ENCODE measurements at regions not wholly inside any gene's neighbourhood (a gene's known extent, or its start where the extent isn't known, plus 50 kb on each side); places are given as distances from the start of the nearest gene placed in this dataset.
A peak's percentile ranks its signal among the peaks of the same experiment; 100 is the strongest.

GRCh38 chr6:25052181-25052580, 116.4 kb upstream of the RIPOR2 start:
- H3K36me3 Mint-ChIP-seq (ENCODE audit: low read depth): no peaks in the 10 kb centered on the region
- H3K27ac Mint-ChIP-seq: peak overlapping the region; percentile 83
- no peaks in the 10 kb centered on the region for H3K27me3 Mint-ChIP-seq
- no peaks in the 10 kb centered on the region for H3K9me3 ChIP-seq (ENCODE audit: control insufficient read depth, low read length, poor library complexity, severe bottlenecking)
- DNase-seq (no peak), ATAC-seq (no peak)
- no peak overlapping the region for H3K4me3 Mint-ChIP-seq
- H3K4me1 Mint-ChIP-seq: peaks cover 58% of the 10 kb centered on the region

- no peaks in the 10 kb centered on the region for H3K27me3 Mint-ChIP-seq
- DNase-seq (no peak), ATAC-seq (peak; percentile 18)
- peaks cover 58% of the 10 kb centered on the region for H3K4me1 Mint-ChIP-seq
- H3K27ac Mint-ChIP-seq: peak overlapping the region; percentile 83
- H3K9me3 ChIP-seq (ENCODE audit: control insufficient read depth, low read length, poor library complexity, severe bottlenecking): no peaks in the 10 kb centered on the region
- H3K4me3 Mint-ChIP-seq: peak overlapping the region; percentile 12
- no peaks in the 10 kb centered on the region for H3K36me3 Mint-ChIP-seq (ENCODE audit: low read depth)
Observed at GRCh38 chr6:25053875-25054371, 118.2 kb upstream of the RIPOR2 start.

GRCh38 chr6:25054469-25054868, 118.7 kb upstream of the RIPOR2 start:
- ATAC-seq: no peak
- DNase-seq: no peak
- H3K4me1 Mint-ChIP-seq: peaks cover 57% of the 10 kb centered on the region
- no peaks in the 10 kb centered on the region for H3K27me3 Mint-ChIP-seq
- H3K4me3 Mint-ChIP-seq: no peak overlapping the region
- H3K27ac Mint-ChIP-seq: peak overlapping the region; percentile 83
- H3K36me3 Mint-ChIP-seq (ENCODE audit: low read depth): no peaks in the 10 kb centered on the region
- H3K9me3 ChIP-seq (ENCODE audit: control insufficient read depth, low read length, poor library complexity, severe bottlenecking): no peaks in the 10 kb centered on the region

- H3K27me3 Mint-ChIP-seq: no peaks in the 10 kb centered on the region
- H3K4me1 Mint-ChIP-seq: peaks cover 44% of the 10 kb centered on the region
- H3K27ac Mint-ChIP-seq: peak overlapping the region; percentile 83
- no peaks in the 10 kb centered on the region for H3K36me3 Mint-ChIP-seq (ENCODE audit: low read depth)
- ATAC-seq: peak; percentile 97
- H3K9me3 ChIP-seq (ENCODE audit: control insufficient read depth, low read length, poor library complexity, severe bottlenecking): no peaks in the 10 kb centered on the region
- H3K4me3 Mint-ChIP-seq: peak overlapping the region; percentile 63
- peak; percentile 32 to 56 (median 52) for DNase-seq
Observed at GRCh38 chr6:25056130-25056529, 120.4 kb upstream of the RIPOR2 start.

- ATAC-seq: no peak
- Mint-ChIP-seq H3K27ac (peak overlapping the region; percentile 83), H3K27me3 (no peaks in the 10 kb centered on the region), H3K4me3 (no peak overlapping the region), H3K36me3 (ENCODE audit: low read depth) (no peaks in the 10 kb centered on the region), H3K4me1 (peaks cover 40% of the 10 kb centered on the region)
- no peaks in the 10 kb centered on the region for H3K9me3 ChIP-seq (ENCODE audit: control insufficient read depth, low read length, poor library complexity, severe bottlenecking)
- DNase-seq: no peak
Observed at GRCh38 chr6:25057111-25057905, 121.5 kb upstream of the RIPOR2 start.

GRCh38 chr6:25058441-25058840, 122.7 kb upstream of the RIPOR2 start:
- no peaks in the 10 kb centered on the region for H3K9me3 ChIP-seq (ENCODE audit: control insufficient read depth, low read length, poor library complexity, severe bottlenecking)
- ATAC-seq (no peak), DNase-seq (no peak)
- Mint-ChIP-seq H3K27me3 (no peaks in the 10 kb centered on the region), H3K4me3 (no peak overlapping the region), H3K4me1 (peaks cover 30% of the 10 kb centered on the region), H3K27ac (peak overlapping the region; percentile 19), H3K36me3 (ENCODE audit: low read depth) (no peaks in the 10 kb centered on the region)

- Mint-ChIP-seq H3K4me1 (peaks cover 30% of the 10 kb centered on the region), H3K36me3 (ENCODE audit: low read depth) (no peaks in the 10 kb centered on the region), H3K27ac (peak overlapping the region; percentile 19), H3K4me3 (no peak overlapping the region), H3K27me3 (no peaks in the 10 kb centered on the region)
- no peak for DNase-seq
- no peak for ATAC-seq
- H3K9me3 ChIP-seq (ENCODE audit: control insufficient read depth, low read length, poor library complexity, severe bottlenecking): no peaks in the 10 kb centered on the region
Observed at GRCh38 chr6:25058941-25059340, 123.2 kb upstream of the RIPOR2 start.

- Mint-ChIP-seq H3K4me3 (no peak overlapping the region), H3K4me1 (peaks cover 23% of the 10 kb centered on the region), H3K36me3 (ENCODE audit: low read depth) (no peaks in the 10 kb centered on the region), H3K27me3 (no peaks in the 10 kb centered on the region), H3K27ac (no peak overlapping the region)
- DNase-seq (no peak), ATAC-seq (no peak)
- H3K9me3 ChIP-seq (ENCODE audit: control insufficient read depth, low read length, poor library complexity, severe bottlenecking): no peaks in the 10 kb centered on the region
Observed at GRCh38 chr6:25060522-25060921, 124.8 kb upstream of the RIPOR2 start.

GRCh38 chr6:25061289-25061936, 125.7 kb upstream of the RIPOR2 start:
- no peak for ATAC-seq
- H3K36me3 Mint-ChIP-seq (ENCODE audit: low read depth): no peaks in the 10 kb centered on the region
- peaks cover 14% of the 10 kb centered on the region for H3K4me1 Mint-ChIP-seq
- no peak for DNase-seq
- H3K27me3 Mint-ChIP-seq: no peaks in the 10 kb centered on the region
- H3K4me3 Mint-ChIP-seq: no peak overlapping the region
- no peaks in the 10 kb centered on the region for H3K9me3 ChIP-seq (ENCODE audit: control insufficient read depth, low read length, poor library complexity, severe bottlenecking)
- H3K27ac Mint-ChIP-seq: no peak overlapping the region

- DNase-seq: no peak
- Mint-ChIP-seq H3K27ac (no peak overlapping the region), H3K4me1 (peaks cover 9% of the 10 kb centered on the region), H3K27me3 (no peaks in the 10 kb centered on the region), H3K36me3 (ENCODE audit: low read depth) (no peaks in the 10 kb centered on the region), H3K4me3 (no peak overlapping the region)
- H3K9me3 ChIP-seq (ENCODE audit: control insufficient read depth, low read length, poor library complexity, severe bottlenecking): no peaks in the 10 kb centered on the region
- no peak for ATAC-seq
Observed at GRCh38 chr6:25062070-25062811, 126.5 kb upstream of the RIPOR2 start.

- Mint-ChIP-seq H3K27ac (peak overlapping the region; percentile 35), H3K27me3 (no peaks in the 10 kb centered on the region), H3K4me3 (no peak overlapping the region), H3K36me3 (ENCODE audit: low read depth) (no peaks in the 10 kb centered on the region), H3K4me1 (peaks cover 6% of the 10 kb centered on the region)
- no peak for DNase-seq
- ATAC-seq: no peak
- H3K9me3 ChIP-seq (ENCODE audit: control insufficient read depth, low read length, poor library complexity, severe bottlenecking): no peaks in the 10 kb centered on the region
Observed at GRCh38 chr6:25064006-25064405, 128.2 kb upstream of the RIPOR2 start.

- Mint-ChIP-seq H3K36me3 (ENCODE audit: low read depth) (no peaks in the 10 kb centered on the region), H3K4me3 (no peak overlapping the region), H3K27me3 (no peaks in the 10 kb centered on the region), H3K4me1 (peaks cover 7% of the 10 kb centered on the region), H3K27ac (no peak overlapping the region)
- DNase-seq: no peak
- no peaks in the 10 kb centered on the region for H3K9me3 ChIP-seq (ENCODE audit: control insufficient read depth, low read length, poor library complexity, severe bottlenecking)
- ATAC-seq: no peak
Observed at GRCh38 chr6:25065666-25066065, 129.9 kb upstream of the RIPOR2 start.

- H3K9me3 ChIP-seq (ENCODE audit: control insufficient read depth, low read length, poor library complexity, severe bottlenecking): no peaks in the 10 kb centered on the region
- Mint-ChIP-seq H3K4me3 (no peak overlapping the region), H3K27ac (no peak overlapping the region), H3K27me3 (no peaks in the 10 kb centered on the region), H3K4me1 (peaks cover 5% of the 10 kb centered on the region), H3K36me3 (ENCODE audit: low read depth) (no peaks in the 10 kb centered on the region)
- no peak for ATAC-seq
- DNase-seq: no peak
Observed at GRCh38 chr6:25066593-25066992, 130.8 kb upstream of the RIPOR2 start.
